MCF 10A (cell line): ENCODE measurements at regions not wholly inside any gene's neighbourhood (a gene's known extent, or its start where the extent isn't known, plus 50 kb on each side); places are given as distances from the start of the nearest gene placed in this dataset.

Source experiments
- BruUV-seq: library from RNA; stranded (reverse); fragments of 400-500 nt; replicated peaks from 2 replicates; lab custom pipeline; 2021; lab: Mats Ljungman, UMichigan
- CTCF ChIA-PET: fragments of 300-600 bp; sonication (Branson Sonifier 250); formaldehyde crosslinking; extraction: SDS; loops from one replicate; lab custom pipeline; 2021; ENCODE audit warnings: antibody characterized with exemption, inconsistent platforms; lab: Yijun Ruan, JAX
- POLR2A ChIA-PET: fragments of 300-600, 350-650 bp; sonication (Branson Sonifier 250); formaldehyde crosslinking; extraction: SDS; loops from one replicate; lab custom pipeline; 2020; ENCODE audit warnings: antibody characterized with exemption, inconsistent platforms; lab: Yijun Ruan, JAX
- DNase-seq: peaks from one replicate; pipeline ENCODE4 v3.0.0-alpha.2; 2018; ENCODE audit not compliant: unreplicated experiment
- H3K27ac Mint-ChIP-seq: one replicate; pipeline ENCODE4 v1.8.0; 2022; ENCODE audit warnings: mild to moderate bottlenecking, low read depth, mixed read lengths; ENCODE audit not compliant: unreplicated experiment
- H3K27me3 Mint-ChIP-seq: one replicate; pipeline ENCODE4 v1.8.0; 2022; ENCODE audit warnings: mixed read lengths; ENCODE audit not compliant: insufficient read depth, unreplicated experiment
- H3K36me3 Mint-ChIP-seq: one replicate; pipeline ENCODE4 v1.8.0; 2022; ENCODE audit warnings: mild to moderate bottlenecking, moderate library complexity, mixed read lengths; ENCODE audit not compliant: insufficient read depth, unreplicated experiment
- H3K4me1 Mint-ChIP-seq: one replicate; pipeline ENCODE4 v1.8.0; 2022; ENCODE audit warnings: mixed read lengths; ENCODE audit not compliant: insufficient read depth, unreplicated experiment
- H3K4me3 Mint-ChIP-seq: one replicate; pipeline ENCODE4 v1.8.0; 2022; ENCODE audit warnings: mild to moderate bottlenecking, moderate library complexity, mixed read lengths; ENCODE audit not compliant: unreplicated experiment
- H3K9me3 Mint-ChIP-seq: one replicate; pipeline ENCODE4 v1.8.0; 2022; ENCODE audit warnings: mixed read lengths; ENCODE audit not compliant: unreplicated experiment
- intact Hi-C: fragments of 100-400 bp; cut with micrococcal nuclease; formaldehyde crosslinking; loops from 2 replicates; pipeline ENCODE4 v1.14.1; 2022
- TF ChIP-seq, protein P1 (sequence below): fragments of 200-600 bp; IDR thresholded peaks from one replicate; pipeline ENCODE4 v1.8.0; 2022; ENCODE audit warnings: antibody characterized with exemption, mild to moderate bottlenecking; ENCODE audit not compliant: unreplicated experiment

DNA sequence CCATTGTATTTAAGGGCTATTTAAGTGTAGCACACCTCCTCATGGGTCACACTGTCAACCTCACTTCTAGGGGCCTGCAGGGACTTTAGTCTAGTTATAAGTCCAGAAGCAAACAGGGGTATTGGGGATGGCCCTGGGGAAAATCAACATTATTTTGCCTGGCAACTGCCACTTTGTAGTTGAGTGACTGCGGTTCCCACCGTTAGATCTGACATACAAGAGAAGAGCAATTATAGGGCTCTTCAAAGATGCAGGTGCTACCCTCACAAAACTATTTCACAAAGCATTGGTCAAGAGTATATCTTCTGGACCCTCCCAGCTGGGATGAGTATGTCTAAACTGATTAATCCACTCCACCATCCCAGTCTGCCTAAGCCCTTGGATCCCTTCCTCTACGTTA is 133.0 kb upstream of the PCBD1 start:
- Mint-ChIP-seq H3K27ac (no peak overlapping the region), H3K27me3 (peaks cover 29% of the 10 kb centered on the region), H3K4me3 (no peak overlapping the region), H3K9me3 (no peaks in the 10 kb centered on the region), H3K36me3 (no peaks in the 10 kb centered on the region), H3K4me1 (no peaks in the 10 kb centered on the region)
- intact Hi-C loops, result no loop called here
- no TSS peak for BruUV-seq
- no peak for DNase-seq
- POLR2A ChIA-PET, result no interaction called here
- CTCF ChIA-PET, result interaction anchor here (0.6 kb wide), 1 partner anchor 66 kb away, joined by 3 read pairs; no protein-coding TSS in a partner anchor
- TF ChIP-seq, protein P1, sequence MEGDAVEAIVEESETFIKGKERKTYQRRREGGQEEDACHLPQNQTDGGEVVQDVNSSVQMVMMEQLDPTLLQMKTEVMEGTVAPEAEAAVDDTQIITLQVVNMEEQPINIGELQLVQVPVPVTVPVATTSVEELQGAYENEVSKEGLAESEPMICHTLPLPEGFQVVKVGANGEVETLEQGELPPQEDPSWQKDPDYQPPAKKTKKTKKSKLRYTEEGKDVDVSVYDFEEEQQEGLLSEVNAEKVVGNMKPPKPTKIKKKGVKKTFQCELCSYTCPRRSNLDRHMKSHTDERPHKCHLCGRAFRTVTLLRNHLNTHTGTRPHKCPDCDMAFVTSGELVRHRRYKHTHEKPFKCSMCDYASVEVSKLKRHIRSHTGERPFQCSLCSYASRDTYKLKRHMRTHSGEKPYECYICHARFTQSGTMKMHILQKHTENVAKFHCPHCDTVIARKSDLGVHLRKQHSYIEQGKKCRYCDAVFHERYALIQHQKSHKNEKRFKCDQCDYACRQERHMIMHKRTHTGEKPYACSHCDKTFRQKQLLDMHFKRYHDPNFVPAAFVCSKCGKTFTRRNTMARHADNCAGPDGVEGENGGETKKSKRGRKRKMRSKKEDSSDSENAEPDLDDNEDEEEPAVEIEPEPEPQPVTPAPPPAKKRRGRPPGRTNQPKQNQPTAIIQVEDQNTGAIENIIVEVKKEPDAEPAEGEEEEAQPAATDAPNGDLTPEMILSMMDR, result no peak

DNA sequence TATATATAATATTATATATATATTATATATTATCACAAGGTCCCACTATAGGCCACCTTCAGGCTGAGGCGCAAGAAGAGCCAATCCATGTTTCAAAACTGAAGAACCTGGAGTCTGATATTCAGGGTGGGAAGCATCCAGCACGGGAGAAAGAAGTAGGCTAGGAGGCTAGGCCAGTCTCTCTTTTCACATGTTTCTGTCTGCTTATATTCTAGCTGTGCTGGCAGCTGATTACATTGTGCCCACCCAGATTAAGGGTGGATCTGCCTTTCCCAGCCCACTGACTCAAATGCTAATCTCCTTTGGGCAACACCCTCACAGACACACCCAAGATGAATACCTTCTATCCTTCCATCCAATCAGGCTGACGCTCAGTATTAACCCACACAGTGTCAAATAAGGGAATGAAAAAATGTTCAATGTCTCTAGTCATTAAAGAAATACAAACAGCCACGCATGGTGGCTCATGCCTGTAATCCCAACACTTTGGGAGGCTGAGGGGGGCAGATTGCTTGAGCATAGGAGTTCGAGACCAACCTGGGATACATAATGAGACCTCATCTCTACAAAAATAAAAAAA is 135.4 kb upstream of the PCBD1 start:
- DNase-seq, result no peak
- intact Hi-C loops, result no loop called here
- ChIA-PET CTCF (no interaction called here), POLR2A (no interaction called here)
- Mint-ChIP-seq H3K9me3 (no peaks in the 10 kb centered on the region), H3K27ac (no peak overlapping the region), H3K4me3 (no peak overlapping the region), H3K27me3 (peaks cover 6% of the 10 kb centered on the region), H3K36me3 (no peaks in the 10 kb centered on the region), H3K4me1 (no peaks in the 10 kb centered on the region)
- TF ChIP-seq, protein P1, result no peak
- BruUV-seq, result no TSS peak

DNA sequence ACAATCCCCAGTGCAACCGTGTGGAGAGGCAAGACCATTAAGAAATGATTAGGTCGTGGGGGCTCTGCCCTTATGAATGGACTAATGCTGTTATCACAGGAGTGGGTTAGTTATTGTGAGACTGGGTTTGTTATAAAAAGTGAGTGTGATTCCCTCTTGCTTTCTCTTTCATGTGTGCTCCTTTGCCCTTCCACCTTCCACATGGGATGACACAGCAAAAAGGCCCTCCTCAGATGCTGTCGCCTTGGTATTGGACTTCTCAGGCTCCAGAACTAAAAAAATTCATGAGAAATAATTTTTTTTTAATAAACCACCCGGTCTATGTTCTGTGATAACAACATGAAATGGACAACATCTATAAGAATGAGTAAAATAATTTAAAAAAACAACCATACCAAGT is 136.1 kb upstream of the PCBD1 start:
- H3K4me1 Mint-ChIP-seq, result no peaks in the 10 kb centered on the region
- no peak overlapping the region for H3K4me3 Mint-ChIP-seq
- no peaks in the 10 kb centered on the region for H3K36me3 Mint-ChIP-seq
- BruUV-seq, result no TSS peak
- no peak for DNase-seq
- no peaks in the 10 kb centered on the region for H3K9me3 Mint-ChIP-seq
- no peaks in the 10 kb centered on the region for H3K27me3 Mint-ChIP-seq
- no peak overlapping the region for H3K27ac Mint-ChIP-seq
- TF ChIP-seq, protein P1, result no peak
- intact Hi-C loops, result no loop called here
- POLR2A ChIA-PET, result no interaction called here
- CTCF ChIA-PET, result no interaction called here

DNA sequence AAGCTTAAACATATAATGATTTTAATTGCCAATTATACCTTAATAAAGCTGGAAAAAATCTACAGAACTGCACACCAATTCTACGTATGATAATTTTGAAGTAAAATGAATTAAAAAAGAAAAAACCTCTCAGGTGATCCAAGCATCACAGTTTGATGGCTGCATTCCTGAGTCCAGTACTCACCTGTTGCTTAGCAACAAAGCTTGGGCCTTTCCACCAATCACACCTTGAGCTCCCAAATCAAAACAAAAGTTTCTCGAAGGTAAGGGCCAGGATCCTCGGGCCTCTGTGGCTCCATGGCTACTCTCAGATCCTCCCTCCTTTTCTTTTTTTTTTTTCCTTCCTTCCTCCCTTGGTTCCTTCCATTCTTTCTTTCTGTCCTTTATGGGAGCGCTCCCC is 137.2 kb upstream of the PCBD1 start:
- intact Hi-C loops, result no loop called here
- no TSS peak for BruUV-seq
- CTCF ChIA-PET, result interaction anchor here (0.6 kb wide), 1 partner anchor 207 kb away, joined by 4 read pairs; no protein-coding TSS in a partner anchor
- Mint-ChIP-seq H3K27me3 (no peaks in the 10 kb centered on the region), H3K36me3 (no peaks in the 10 kb centered on the region), H3K4me1 (no peaks in the 10 kb centered on the region), H3K27ac (no peak overlapping the region), H3K4me3 (no peak overlapping the region), H3K9me3 (no peaks in the 10 kb centered on the region)
- POLR2A ChIA-PET, result no interaction called here
- peak; percentile 27 for DNase-seq
- TF ChIP-seq, protein P1, result no peak
